Activated T-helper 1 cell treated with anti-CD3 and anti-CD28 coated beads, Interleukin-2, amount 50 U/mL, for 16 hours (primary cell): ENCODE measurements at regions not wholly inside any gene's neighbourhood (a gene's known extent, or its start where the extent isn't known, plus 50 kb on each side); places are given as distances from the start of the nearest gene placed in this dataset.
"Not testable (repeated sequence)": the region's sequence is repeated elsewhere in the genome, so short reads cannot be mapped to it uniquely, and the experiment has no call there.

ENCODE experiments used
- DNase-seq, 2 donors: peaks; one replicate each; pipeline ENCODE4 v3.0.0-alpha.2; 2020; ENCODE audit warnings: low read depth in 1 of 2, low spot score in 1 of 2

- DNase-seq = no peak
These were observed 141.9 kb downstream of the IGLL1 start for GRCh38 chr22:23438216-23438615.

- no peak for DNase-seq
These were observed 142.3 kb downstream of the IGLL1 start for GRCh38 chr22:23437779-23438178.

GRCh38 chr22:23437107-23437395 is 143.0 kb downstream of the IGLL1 start:
- DNase-seq = not testable (repeated sequence)

- not testable (repeated sequence) for DNase-seq
These were observed 143.6 kb downstream of the IGLL1 start for GRCh38 chr22:23436354-23437106.

GRCh38 chr22:23435186-23435585 is 144.9 kb downstream of the IGLL1 start:
- DNase-seq = not testable (repeated sequence)

GRCh38 chr22:23434198-23434830 is 145.8 kb downstream of the IGLL1 start:
- DNase-seq = not testable (repeated sequence)

- peak in 1 of 2 donors; percentile 4 for DNase-seq
These were observed 146.7 kb downstream of the IGLL1 start for GRCh38 chr22:23433127-23434005.

- not testable (repeated sequence) for DNase-seq
These were observed 147.4 kb downstream of the IGLL1 start for GRCh38 chr22:23432719-23433118.

GRCh38 chr22:23431337-23432072 is 148.6 kb downstream of the IGLL1 start:
- no peak for DNase-seq

GRCh38 chr22:23424551-23425068 is 155.5 kb downstream of the IGLL1 start:
- not testable (repeated sequence) for DNase-seq

- no peak for DNase-seq
These were observed 156.1 kb downstream of the IGLL1 start for GRCh38 chr22:23424031-23424430.

GRCh38 chr22:23422281-23422680 is 157.8 kb downstream of the IGLL1 start:
- not testable (repeated sequence) for DNase-seq

GRCh38 chr22:23421300-23421699 is 158.8 kb downstream of the IGLL1 start:
- not testable (repeated sequence) for DNase-seq

- no peak for DNase-seq
These were observed 160.2 kb downstream of the IGLL1 start for GRCh38 chr22:23419931-23420330.

- no peak for DNase-seq
These were observed 160.9 kb downstream of the IGLL1 start for GRCh38 chr22:23419171-23419570.

GRCh38 chr22:23418159-23418788 is 161.8 kb downstream of the IGLL1 start:
- DNase-seq = no peak

- DNase-seq = not testable (repeated sequence)
These were observed 162.8 kb downstream of the IGLL1 start for GRCh38 chr22:23417327-23417726.

GRCh38 chr22:23416169-23416690 is 163.9 kb downstream of the IGLL1 start:
- not testable (repeated sequence) for DNase-seq

GRCh38 chr22:23415490-23415851 is 164.6 kb downstream of the IGLL1 start:
- no peak for DNase-seq
